ENCODE measurements at regions not wholly inside any gene's neighbourhood (a gene's known extent, or its start where the extent isn't known, plus 50 kb on each side); places are given as distances from the start of the nearest gene placed in this dataset.

GRCh38 chr13:94968757-94969086, 256.4 kb upstream of the SOX21 start:
- DNase-seq (ENCODE audit: low read depth in 2 of 2), result no peak

GRCh38 chr13:94968040-94968756, 255.9 kb upstream of the SOX21 start:
- DNase-seq (ENCODE audit: low read depth in 2 of 2), result no peak

GRCh38 chr13:94967183-94968039, 255.1 kb upstream of the SOX21 start:
- DNase-seq (ENCODE audit: low read depth in 2 of 2), result peak in 1 of 2 donors; percentile 4

GRCh38 chr13:94966422-94966955, 254.1 kb upstream of the SOX21 start:
- DNase-seq (ENCODE audit: low read depth in 2 of 2), result no peak

GRCh38 chr13:94959626-94960025, 247.3 kb upstream of the SOX21 start:
- no peak for DNase-seq (ENCODE audit: low read depth in 2 of 2)

- no peak for DNase-seq (ENCODE audit: low read depth in 2 of 2)
Measured at GRCh38 chr13:94956417-94957110, 244.2 kb upstream of the SOX21 start.

GRCh38 chr13:94952787-94953186, 240.4 kb upstream of the SOX21 start:
- no peak for DNase-seq (ENCODE audit: low read depth in 2 of 2)

- DNase-seq (ENCODE audit: low read depth in 2 of 2), result no peak
Measured at GRCh38 chr13:94950303-94950702, 238.0 kb upstream of the SOX21 start.

- no peak for DNase-seq (ENCODE audit: low read depth in 2 of 2)
Measured at GRCh38 chr13:94947965-94948371, 235.6 kb upstream of the SOX21 start.

GRCh38 chr13:94947392-94947791, 235.0 kb upstream of the SOX21 start:
- DNase-seq (ENCODE audit: low read depth in 2 of 2), result no peak

- no peak for DNase-seq (ENCODE audit: low read depth in 2 of 2)
Measured at GRCh38 chr13:94946039-94946438, 233.7 kb upstream of the SOX21 start.

GRCh38 chr13:94938124-94938523, 225.8 kb upstream of the SOX21 start:
- no peak for DNase-seq (ENCODE audit: low read depth in 2 of 2)

- no peak for DNase-seq (ENCODE audit: low read depth in 2 of 2)
Measured at GRCh38 chr13:94936633-94937032, 224.3 kb upstream of the SOX21 start.

GRCh38 chr13:94933936-94934335, 221.6 kb upstream of the SOX21 start:
- DNase-seq (ENCODE audit: low read depth in 2 of 2), result no peak

GRCh38 chr13:94933230-94933751, 220.9 kb upstream of the SOX21 start:
- no peak for DNase-seq (ENCODE audit: low read depth in 2 of 2)

- no peak for DNase-seq (ENCODE audit: low read depth in 2 of 2)
Measured at GRCh38 chr13:94928127-94928775, 215.9 kb upstream of the SOX21 start.

- no peak for DNase-seq (ENCODE audit: low read depth in 2 of 2)
Measured at GRCh38 chr13:94925263-94925662, 212.9 kb upstream of the SOX21 start.

GRCh38 chr13:94921181-94921580, 208.8 kb upstream of the SOX21 start:
- no peak for DNase-seq (ENCODE audit: low read depth in 2 of 2)

- no peak for DNase-seq (ENCODE audit: low read depth in 2 of 2)
Measured at GRCh38 chr13:94920578-94920977, 208.2 kb upstream of the SOX21 start.

GRCh38 chr13:94917824-94918223, 205.5 kb upstream of the SOX21 start:
- no peak for DNase-seq (ENCODE audit: low read depth in 2 of 2)

GRCh38 chr13:94914895-94915294, 202.6 kb upstream of the SOX21 start:
- no peak for DNase-seq (ENCODE audit: low read depth in 2 of 2)

- DNase-seq (ENCODE audit: low read depth in 2 of 2), result no peak
Measured at GRCh38 chr13:94906605-94907004, 194.3 kb upstream of the SOX21 start.
